ENCODE measurements at regions not wholly inside any gene's neighbourhood (a gene's known extent, or its start where the extent isn't known, plus 50 kb on each side); places are given as distances from the start of the nearest gene placed in this dataset.

GRCh38 chr13:62906896-62907295 is 1491.2 kb upstream of the PCDH20 start:
- no peaks in the 10 kb centered on the region for H3K27me3 ChIP-seq
- H3K27ac ChIP-seq: no peak overlapping the region
- no peaks in the 10 kb centered on the region for H3K9me3 ChIP-seq
- TF ChIP-seq CTCF (IDR thresholded peaks at IDR 0.05): no peak
- no peak for TF ChIP-seq EP300 (IDR thresholded peaks at IDR 0.05)
- H3K4me1 ChIP-seq: no peaks in the 10 kb centered on the region
- no peak overlapping the region for H3K4me3 ChIP-seq
- no peak for DNase-seq (ENCODE audit: low spot score in 2 of 2)
- no peaks in the 10 kb centered on the region for H3K36me3 ChIP-seq

- Histone ChIP-seq H3K27me3 (no peaks in the 10 kb centered on the region), H3K4me3 (no peak overlapping the region), H3K36me3 (no peaks in the 10 kb centered on the region), H3K9me3 (no peaks in the 10 kb centered on the region), H3K27ac (no peak overlapping the region), H3K4me1 (no peaks in the 10 kb centered on the region)
- DNase-seq (ENCODE audit: low spot score in 2 of 2): no peak
- TF ChIP-seq POLR2AphosphoS5 (IDR thresholded peaks at IDR 0.05) (no peak), CTCF (IDR thresholded peaks at IDR 0.05) (no peak), EP300 (IDR thresholded peaks at IDR 0.05) (no peak), POLR2A (IDR thresholded peaks at IDR 0.05) (no peak)
Measured at GRCh38 chr13:62906469-62906868, 1490.8 kb upstream of the PCDH20 start.

GRCh38 chr13:62887046-62887445 is 1471.4 kb upstream of the PCDH20 start:
- no peak for DNase-seq (ENCODE audit: low spot score in 2 of 2)
- Histone ChIP-seq H3K9me3 (no peaks in the 10 kb centered on the region), H3K27ac (no peak overlapping the region), H3K36me3 (no peaks in the 10 kb centered on the region), H3K4me1 (no peaks in the 10 kb centered on the region), H3K4me3 (no peak overlapping the region), H3K27me3 (no peaks in the 10 kb centered on the region)
- TF ChIP-seq CTCF (IDR thresholded peaks at IDR 0.05) (no peak), POLR2A (IDR thresholded peaks at IDR 0.05) (no peak), EP300 (IDR thresholded peaks at IDR 0.05) (no peak), POLR2AphosphoS5 (IDR thresholded peaks at IDR 0.05) (no peak)
- 92% methylated on average over 6 of the region's 8 CpGs for WGBS

- Histone ChIP-seq H3K4me1 (no peaks in the 10 kb centered on the region), H3K36me3 (no peaks in the 10 kb centered on the region), H3K27ac (no peak overlapping the region), H3K27me3 (no peaks in the 10 kb centered on the region), H3K9me3 (peaks cover 5% of the 10 kb centered on the region), H3K4me3 (no peak overlapping the region)
- DNase-seq (ENCODE audit: low spot score in 2 of 2): no peak
- TF ChIP-seq POLR2AphosphoS5 (IDR thresholded peaks at IDR 0.05): no peak
- no peak for TF ChIP-seq POLR2A (IDR thresholded peaks at IDR 0.05)
- no peak for TF ChIP-seq CTCF (IDR thresholded peaks at IDR 0.05)
- no peak for TF ChIP-seq EP300 (IDR thresholded peaks at IDR 0.05)
Measured at GRCh38 chr13:62879071-62879470, 1463.4 kb upstream of the PCDH20 start.

- no peaks in the 10 kb centered on the region for H3K27me3 ChIP-seq
- TF ChIP-seq POLR2AphosphoS5 (IDR thresholded peaks at IDR 0.05): no peak
- no peak for TF ChIP-seq POLR2A (IDR thresholded peaks at IDR 0.05)
- TF ChIP-seq CTCF (IDR thresholded peaks at IDR 0.05): no peak
- no peak for TF ChIP-seq EP300 (IDR thresholded peaks at IDR 0.05)
- DNase-seq (ENCODE audit: low spot score in 2 of 2): no peak
- no peak overlapping the region for H3K27ac ChIP-seq
- H3K4me3 ChIP-seq: no peak overlapping the region
- no peaks in the 10 kb centered on the region for H3K36me3 ChIP-seq
- H3K4me1 ChIP-seq: no peaks in the 10 kb centered on the region
- WGBS: 81% methylated on average over 2 of the region's 2 CpGs
- H3K9me3 ChIP-seq: no peaks in the 10 kb centered on the region
Measured at GRCh38 chr13:62875118-62875640, 1459.5 kb upstream of the PCDH20 start.

Measured in suprapubic skin (tissue), 4 donors.